NT2/D1 (cell line): ENCODE measurements at regions not wholly inside any gene's neighbourhood (a gene's known extent, or its start where the extent isn't known, plus 50 kb on each side); places are given as distances from the start of the nearest gene placed in this dataset.

ENCODE experiments used
- SUZ12 ChIP-seq: IDR thresholded peaks from 2 replicates; pipeline ENCODE4 v1.6.1; 2011; ENCODE audit not compliant: insufficient read length, insufficient read depth; ENCODE audit errors: extremely low read depth
- YY1 ChIP-seq: IDR thresholded peaks from 2 replicates; pipeline ENCODE4 v1.6.1; 2011; ENCODE audit not compliant: insufficient read length, insufficient read depth
- ZNF274 ChIP-seq: IDR thresholded peaks from 2 replicates; pipeline ENCODE4 v1.6.1; 2011; ENCODE audit warnings: mild to moderate bottlenecking, low read depth, low read length

DNA sequence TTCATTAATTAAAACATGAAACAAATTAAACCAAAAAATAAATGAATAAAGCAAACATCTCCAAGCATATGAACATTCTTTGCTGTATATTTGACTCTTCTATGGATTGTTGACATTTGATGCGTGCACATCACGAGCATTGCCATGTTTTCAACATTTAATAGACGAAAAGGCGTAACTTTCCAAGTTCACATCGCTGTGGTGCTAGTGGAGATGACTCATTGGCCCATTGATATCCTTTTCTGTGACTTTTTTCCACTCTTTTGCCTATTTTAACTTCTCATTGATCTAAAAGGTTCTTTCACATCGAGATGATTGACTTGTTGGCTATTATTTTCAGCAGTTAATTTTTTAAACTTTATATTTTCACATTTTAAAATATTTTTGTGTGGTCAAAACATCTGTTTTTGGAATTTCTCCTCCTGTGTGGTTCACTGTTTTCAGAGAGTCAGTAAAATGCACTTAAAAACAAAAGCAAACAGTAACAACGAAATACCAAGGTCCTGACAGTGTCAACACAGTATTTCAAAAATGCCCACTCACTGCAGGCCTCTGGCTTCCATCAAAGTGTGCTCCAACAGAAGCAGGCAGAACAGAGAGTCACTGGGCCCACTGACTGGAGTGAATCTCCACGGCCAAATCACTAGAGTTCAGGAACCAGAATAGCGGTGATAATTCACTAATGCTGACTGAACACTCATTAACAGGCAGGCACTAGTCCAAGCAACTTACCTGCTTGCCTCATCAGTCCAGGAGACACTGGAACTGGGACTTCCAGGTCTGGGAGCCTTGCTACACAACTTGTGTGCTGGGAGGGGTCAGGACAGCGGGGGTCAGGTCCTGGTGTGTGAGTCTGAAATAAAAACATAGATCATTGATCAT, 372.2 kb upstream of the SMIM21 start:
- TF ChIP-seq ZNF274 (no peak), YY1 (no peak), SUZ12 (no peak)
